HepG2 (cell line): ENCODE measurements at regions not wholly inside any gene's neighbourhood (a gene's known extent, or its start where the extent isn't known, plus 50 kb on each side); places are given as distances from the start of the nearest gene placed in this dataset.
"Not testable (repeated sequence)": the region's sequence is repeated elsewhere in the genome, so short reads cannot be mapped to it uniquely, and the experiment has no call there.

Source experiments
- ATAC-seq: fragments of 200-7000 bp; cut with Tn5 transposase; 3 replicates; pipeline ENCODE4 v1.9.1; 2020; ENCODE audit warnings: mild to moderate bottlenecking, moderate library complexity
- BruUV-seq: library from RNA; stranded (reverse); fragments of 400-500 nt; replicated peaks from 2 replicates; lab custom pipeline; 2021; lab: Mats Ljungman, UMichigan
- CTCF ChIA-PET: fragments of 300-600 bp; formaldehyde crosslinking; extraction: SDS; loops from one replicate; lab custom pipeline; 2021; ENCODE audit warnings: low total read pairs, inconsistent platforms, low intra/inter-chr PET ratio; lab: Yijun Ruan, JAX
- POLR2A ChIA-PET: fragments of 350-600 bp; sonication (Branson Sonifier 250); formaldehyde crosslinking; loops from one replicate; lab custom pipeline; 2020; ENCODE audit warnings: antibody characterized with exemption, inconsistent platforms; lab: Yijun Ruan, JAX
- DNase-seq: peaks from one replicate; pipeline ENCODE4 v3.0.0-alpha.2; 2015; ENCODE audit warnings: low spot score
- FAIRE-seq: peaks from 3 replicates; lab custom pipeline; 2011; peaks lifted over from hg19 to GRCh38; lab: Jason Lieb, UNC
- H2AFZ ChIP-seq: one replicate; pipeline ENCODE4 v1.6.1; 2011; ENCODE audit warnings: low read length, inconsistent platforms
- H3K27ac ChIP-seq: fragments of 300-600 bp; 3 replicates; pipeline ENCODE4 v1.8.0; 2011; ENCODE audit warnings: mixed run types, mild to moderate bottlenecking, mixed read lengths, low read length, inconsistent platforms; ENCODE audit not compliant: insufficient read depth; ENCODE audit errors: extremely low read length
- H3K27me3 ChIP-seq, 2 experiments: fragments of 200-600 bp in 1 of 2; 2 replicates in 1 of 2; 3 replicates in 1 of 2; pipeline versions ENCODE4 v1.6.0 to v1.8.0; 2011; ENCODE audit warnings: low read length in 2 of 2, mild to moderate bottlenecking in 2 of 2, moderate library complexity in 2 of 2, inconsistent platforms in 1 of 2; ENCODE audit not compliant: insufficient read depth in 2 of 2, control insufficient read depth in 1 of 2
- H3K36me3 ChIP-seq, 2 experiments: fragments of 200-600 bp in 1 of 2; replicated peaks in 1 of 2; 2 replicates in 1 of 2; 3 replicates in 1 of 2; pipeline versions ENCODE4 v1.5.1 to v1.8.0; 2011; ENCODE audit warnings: low read length in 2 of 2, inconsistent platforms in 1 of 2; ENCODE audit not compliant: insufficient read depth in 2 of 2, control insufficient read depth in 1 of 2
- H3K4me1 ChIP-seq: 2 replicates; pipeline ENCODE4 v1.5.1; 2012; ENCODE audit warnings: low read length, inconsistent platforms; ENCODE audit not compliant: insufficient read depth
- H3K4me2 ChIP-seq: 2 replicates; pipeline ENCODE4 v1.6.0; 2011; ENCODE audit warnings: low read depth, low read length, inconsistent platforms
- H3K4me3 ChIP-seq, 3 experiments: fragments of 200-600 bp in 1 of 3; sonication (generic), shearing (Covaris generic) in 1 of 3; replicated peaks in 1 of 3; 2 replicates each; pipeline ENCODE4 v1.5.1; 2011 to 2016; ENCODE audit warnings: low read length in 3 of 3, inconsistent platforms in 2 of 3, low read depth in 2 of 3, mild to moderate bottlenecking in 2 of 3, control low read depth in 1 of 3, mixed read lengths in 1 of 3; ENCODE audit not compliant: insufficient read depth in 1 of 3
- H3K79me2 ChIP-seq: one replicate; pipeline ENCODE4 v1.6.1; 2011; ENCODE audit warnings: low read length, inconsistent platforms; ENCODE audit not compliant: insufficient read depth
- H3K9ac ChIP-seq: 2 replicates; pipeline ENCODE4 v1.6.0; 2011; ENCODE audit warnings: mild to moderate bottlenecking, low read depth, low read length, inconsistent platforms; ENCODE audit not compliant: insufficient read depth
- H3K9me3 ChIP-seq: 2 replicates; pipeline ENCODE4 v1.5.1; 2012; ENCODE audit warnings: mild to moderate bottlenecking, low read length
- H4K20me1 ChIP-seq: 2 replicates; pipeline ENCODE4 v1.6.0; 2011; ENCODE audit warnings: inconsistent platforms, mild to moderate bottlenecking, low read length, moderate library complexity; ENCODE audit not compliant: insufficient read depth
- CREB1 ChIP-seq, 2 experiments: fragments of 450-650 bp in 1 of 2; IDR thresholded peaks; 2 replicates each; pipeline ENCODE4 v1.6.1; 2016 to 2017; ENCODE audit warnings: control low read depth in 1 of 2, mild to moderate bottlenecking in 1 of 2, missing compliant biosample characterization in 1 of 2, missing genetic modification characterization in 1 of 2
- HNRNPK ChIP-seq: fragments of 200-400 bp; formaldehyde crosslinking; IDR thresholded peaks from 2 replicates; pipeline ENCODE4 v1.6.1; 2018; ENCODE audit warnings: low read length, low read depth, moderate library complexity, mild to moderate bottlenecking; ENCODE audit not compliant: poor library complexity, severe bottlenecking
- MAFK ChIP-seq, 2 experiments: IDR thresholded peaks in 1 of 2; conservative IDR thresholded peaks in 1 of 2; 2 replicates each; pipeline ENCODE4 v1.6.1; 2011; ENCODE audit warnings: improper control_type of control experiment in 2 of 2, low read length in 2 of 2
- RARA ChIP-seq: IDR thresholded peaks from 2 replicates; pipeline ENCODE4 v1.6.1; 2016; ENCODE audit warnings: missing genetic modification reagents, missing compliant biosample characterization
- REXO4 ChIP-seq: sonication (generic); formaldehyde crosslinking; IDR thresholded peaks from 2 replicates; pipeline ENCODE4 v1.8.0; 2022; ENCODE audit warnings: missing genetic modification reagents, mild to moderate bottlenecking, borderline replicate concordance
- SALL1 ChIP-seq: sonication (generic); formaldehyde crosslinking; IDR thresholded peaks from 2 replicates; pipeline ENCODE4 v1.8.0; 2022; ENCODE audit warnings: mild to moderate bottlenecking, missing genetic modification reagents
- ZBTB7B ChIP-seq: sonication (generic); formaldehyde crosslinking; IDR thresholded peaks from 2 replicates; pipeline ENCODE4 v1.4.0; 2020; ENCODE audit warnings: missing genetic modification reagents
- ZNF256 ChIP-seq: sonication (generic); formaldehyde crosslinking; conservative IDR thresholded peaks from 2 replicates; pipeline ENCODE4 v1.4.0; 2020; ENCODE audit warnings: missing genetic modification reagents
- ZNF569 ChIP-seq: sonication (generic); formaldehyde crosslinking; IDR thresholded peaks from 2 replicates; pipeline ENCODE4 v1.5.0; 2020; ENCODE audit warnings: mild to moderate bottlenecking, missing genetic modification reagents, moderate library complexity, borderline replicate concordance
- ZNF746 ChIP-seq: sonication (generic); formaldehyde crosslinking; IDR thresholded peaks from 2 replicates; pipeline ENCODE4 v1.8.0; 2022; ENCODE audit warnings: mild to moderate bottlenecking, missing genetic modification reagents
- WGBS: methylation state at CpG from one replicate; pipeline ENCODE4 v1.1.6; 2017; ENCODE audit warnings: low lambda C conversion rate; 5-methylcytosine and 5-hydroxymethylcytosine counted together
- in situ Hi-C: cut with HindIII; loops from 2 replicates; pipeline ENCODE4 v1.10.0; 2017; ENCODE audit warnings: low pct_unique_long_range_greater_than_20kb; ENCODE audit not compliant: extremely low pct_ligation_motif_present
- intact Hi-C: fragments of 100-400 bp; cut with micrococcal nuclease; formaldehyde crosslinking; loops from one replicate; pipeline ENCODE4 v1.10.0; 2022; ENCODE audit not compliant: unreplicated experiment

- TF ChIP-seq REXO4 = no peak
- TF ChIP-seq RARA = no peak
- no peak for TF ChIP-seq SALL1 (CRISPR knock-in tag)
- TF ChIP-seq ZNF569 (CRISPR knock-in tag) = no peak
These were observed 1376.2 kb downstream of the NCAM2 start (continued) for GRCh38 chr21:22374218-22374969.

GRCh38 chr21:22377795-22378194 is 1379.6 kb downstream of the NCAM2 start:
- H3K27me3 ChIP-seq, FAIRE-seq, intact Hi-C loops, H3K79me2 ChIP-seq, H2AFZ ChIP-seq, H3K27ac ChIP-seq, H3K4me1 ChIP-seq, ATAC-seq, DNase-seq, H3K4me2 ChIP-seq, H4K20me1 ChIP-seq, in situ Hi-C loops, H3K36me3 ChIP-seq, H3K4me3 ChIP-seq, H3K9ac ChIP-seq, CTCF ChIA-PET, BruUV-seq, POLR2A ChIA-PET: not testable (repeated sequence)
- 83% methylated on average over 3 of the region's 3 CpGs for WGBS
- H3K9me3 ChIP-seq = peaks cover 79% of the 10 kb centered on the region

GRCh38 chr21:22393324-22393723 is 1395.1 kb downstream of the NCAM2 start:
- in situ Hi-C loops (no loop called here), intact Hi-C loops (no loop called here)
- Histone ChIP-seq H2AFZ (no peak overlapping the region), H3K79me2 (no peaks in the 10 kb centered on the region), H3K4me2 (no peak overlapping the region), H3K27ac (no peak overlapping the region), H3K9me3 (peaks cover 75% of the 10 kb centered on the region), H3K4me3 (no peak overlapping the region), H3K36me3 (no peaks in the 10 kb centered on the region), H3K27me3 (no peaks in the 10 kb centered on the region), H4K20me1 (no peaks in the 10 kb centered on the region), H3K4me1 (no peaks in the 10 kb centered on the region), H3K9ac (no peak overlapping the region)
- no TSS peak for BruUV-seq
- ATAC-seq = no peak
- FAIRE-seq = no peak
- ChIA-PET POLR2A (no interaction called here), CTCF (no interaction called here)
- no peak for TF ChIP-seq HNRNPK
- TF ChIP-seq MAFK (conservative IDR thresholded peaks at IDR 0.05 in 1 of 2, IDR thresholded peaks at IDR 0.05 in 1 of 2; ENCODE audit: low read length in 2 of 2) = peak; percentile 21 to 74; a peak in 3 of 4 replicates
- TF ChIP-seq ZNF256 (CRISPR knock-in tag) = no peak
- no peak for TF ChIP-seq ZBTB7B (CRISPR knock-in tag)
- TF ChIP-seq ZNF746 = no peak
- TF ChIP-seq ZNF569 (CRISPR knock-in tag) = no peak
- no peak for TF ChIP-seq CREB1 (IDR thresholded peaks at IDR 0.05)
- TF ChIP-seq CREB1 (CRISPR knock-in tag; IDR thresholded peaks at IDR 0.05) = no peak
- no peak for DNase-seq
